Testis (tissue), 2 donors: ENCODE measurements at regions not wholly inside any gene's neighbourhood (a gene's known extent, or its start where the extent isn't known, plus 50 kb on each side); places are given as distances from the start of the nearest gene placed in this dataset.

Experiments used
- POLR2A ChIP-seq: fragments of 450-650 bp; IDR thresholded peaks from one replicate; pipeline ENCODE4 v1.6.1; 2017; ENCODE audit warnings: antibody characterized with exemption, mild to moderate bottlenecking, moderate library complexity
- TF ChIP-seq, protein P1 (sequence below), 3 experiments: fragments of 450-650 bp in 2 of 3; fragments of 200-600 bp in 1 of 3; sonication (generic) in 1 of 3; IDR thresholded peaks; one replicate each; pipeline ENCODE4 v1.5.1; 2016 to 2019; ENCODE audit warnings: antibody characterized with exemption in 3 of 3, mild to moderate bottlenecking in 2 of 3, moderate library complexity in 1 of 3

DNA sequence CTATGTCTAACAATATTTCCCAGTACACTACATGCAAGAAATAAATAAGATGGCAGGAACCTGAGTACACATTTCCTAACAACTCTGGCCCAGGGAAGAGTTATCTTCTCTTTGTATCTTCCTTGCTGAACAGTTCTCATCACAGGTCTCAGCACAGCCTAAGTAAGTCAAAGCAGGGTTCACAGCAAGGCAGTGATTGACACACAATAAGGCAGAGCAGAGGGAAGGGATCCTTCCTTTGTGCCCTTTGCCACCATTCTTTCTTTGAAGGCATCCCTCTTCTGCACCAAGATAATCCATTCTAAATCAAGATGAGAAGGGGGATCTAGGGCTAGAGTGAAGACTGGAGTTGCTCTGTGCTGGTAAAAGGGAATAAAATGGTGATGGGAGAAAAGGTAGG, 73.4 kb upstream of the TRPC4 start:
- TF ChIP-seq, protein P1, sequence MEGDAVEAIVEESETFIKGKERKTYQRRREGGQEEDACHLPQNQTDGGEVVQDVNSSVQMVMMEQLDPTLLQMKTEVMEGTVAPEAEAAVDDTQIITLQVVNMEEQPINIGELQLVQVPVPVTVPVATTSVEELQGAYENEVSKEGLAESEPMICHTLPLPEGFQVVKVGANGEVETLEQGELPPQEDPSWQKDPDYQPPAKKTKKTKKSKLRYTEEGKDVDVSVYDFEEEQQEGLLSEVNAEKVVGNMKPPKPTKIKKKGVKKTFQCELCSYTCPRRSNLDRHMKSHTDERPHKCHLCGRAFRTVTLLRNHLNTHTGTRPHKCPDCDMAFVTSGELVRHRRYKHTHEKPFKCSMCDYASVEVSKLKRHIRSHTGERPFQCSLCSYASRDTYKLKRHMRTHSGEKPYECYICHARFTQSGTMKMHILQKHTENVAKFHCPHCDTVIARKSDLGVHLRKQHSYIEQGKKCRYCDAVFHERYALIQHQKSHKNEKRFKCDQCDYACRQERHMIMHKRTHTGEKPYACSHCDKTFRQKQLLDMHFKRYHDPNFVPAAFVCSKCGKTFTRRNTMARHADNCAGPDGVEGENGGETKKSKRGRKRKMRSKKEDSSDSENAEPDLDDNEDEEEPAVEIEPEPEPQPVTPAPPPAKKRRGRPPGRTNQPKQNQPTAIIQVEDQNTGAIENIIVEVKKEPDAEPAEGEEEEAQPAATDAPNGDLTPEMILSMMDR (IDR thresholded peaks at IDR 0.05): no peak
- TF ChIP-seq POLR2A: no peak
